ENCODE measurements at regions not wholly inside any gene's neighbourhood (a gene's known extent, or its start where the extent isn't known, plus 50 kb on each side); places are given as distances from the start of the nearest gene placed in this dataset.

GRCh38 chr2:193240752-193241151 is 1046.0 kb upstream of the TMEFF2 start:
- TF ChIP-seq EP300 (IDR thresholded peaks at IDR 0.05): no peak
- no peak for TF ChIP-seq CTCF (IDR thresholded peaks at IDR 0.05)
- no peak for TF ChIP-seq POLR2AphosphoS5 (IDR thresholded peaks at IDR 0.05)
- TF ChIP-seq POLR2A (IDR thresholded peaks at IDR 0.05): no peak

All from suprapubic skin (tissue), 4 donors.